GM12878 (cell line): ENCODE measurements at regions not wholly inside any gene's neighbourhood (a gene's known extent, or its start where the extent isn't known, plus 50 kb on each side); places are given as distances from the start of the nearest gene placed in this dataset.

Source experiments
- ATAC-seq: fragments of 200-7000 bp; cut with Tn5 transposase; 3 replicates; pipeline ENCODE4 v1.9.1; 2020; ENCODE audit warnings: mild to moderate bottlenecking, moderate library complexity
- BruUV-seq: library from RNA; stranded (reverse); fragments of 400-500 nt; replicated peaks from 2 replicates; lab custom pipeline; 2021; lab: Mats Ljungman, UMichigan
- CTCF ChIA-PET: fragments of 300-600 bp; sonication (Branson Sonifier 250); formaldehyde crosslinking; extraction: SDS; loops from one replicate; lab custom pipeline; 2021; ENCODE audit warnings: inconsistent platforms; lab: Yijun Ruan, JAX
- POLR2A ChIA-PET: fragments of 350-600 bp; formaldehyde crosslinking; extraction: SDS; loops from one replicate; lab custom pipeline; 2021; ENCODE audit warnings: inconsistent platforms; lab: Charles Lee
- RAD21 ChIA-PET: fragments of 300-600 bp; sonication (Branson Sonifier 250); formaldehyde crosslinking; loops from one replicate; lab custom pipeline; 2023; ENCODE audit warnings: antibody characterized with exemption; ENCODE audit not compliant: unreplicated experiment; lab: Charles Lee
- SMC1A ChIA-PET: fragments of 300-600 bp; sonication (Branson Sonifier 250); formaldehyde crosslinking; loops from one replicate; lab custom pipeline; 2023; ENCODE audit not compliant: unreplicated experiment, uncharacterized antibody; lab: Charles Lee
- DNase-seq: peaks from one replicate; pipeline ENCODE4 v3.0.0-alpha.2; 2011; ENCODE audit warnings: low read depth, low spot score
- FAIRE-seq: peaks from 3 replicates; lab custom pipeline; 2011; peaks lifted over from hg19 to GRCh38; lab: Jason Lieb, UNC
- H2AFZ ChIP-seq: 2 replicates; pipeline ENCODE4 v1.6.0; 2011; ENCODE audit warnings: low read depth, low read length, control low read depth; ENCODE audit not compliant: control insufficient read depth
- H3K27ac ChIP-seq: 2 replicates; pipeline ENCODE4 v1.5.1; 2011; ENCODE audit warnings: control low read depth; ENCODE audit not compliant: control insufficient read depth, insufficient read depth
- H3K27me3 ChIP-seq, 2 experiments: replicated peaks in 1 of 2; 2 replicates each; pipeline versions ENCODE4 v1.6.0 to v1.6.1; 2011; ENCODE audit warnings: low read length in 1 of 2; ENCODE audit not compliant: control insufficient read depth in 2 of 2, insufficient read depth in 2 of 2
- H3K36me3 ChIP-seq, 2 experiments: 2 replicates each; pipeline ENCODE4 v1.5.1; 2011; ENCODE audit warnings: low read length in 1 of 2; ENCODE audit not compliant: control insufficient read depth in 2 of 2, insufficient read depth in 2 of 2
- H3K4me1 ChIP-seq: 2 replicates; pipeline ENCODE4 v1.6.1; 2011; ENCODE audit warnings: mild to moderate bottlenecking, low read length, moderate library complexity, mixed read lengths; ENCODE audit not compliant: control insufficient read depth, insufficient read depth
- H3K4me2 ChIP-seq: 2 replicates; pipeline ENCODE4 v1.6.0; 2011; ENCODE audit warnings: control low read depth; ENCODE audit not compliant: control insufficient read depth, insufficient read depth
- H3K4me3 ChIP-seq: fragments of 200-600 bp; sonication (generic); 2 replicates; pipeline ENCODE4 v1.5.1; 2016
- H3K79me2 ChIP-seq: 2 replicates; pipeline ENCODE4 v1.6.0; 2011; ENCODE audit warnings: low read length; ENCODE audit not compliant: control insufficient read depth, insufficient read depth
- H3K9ac ChIP-seq: 2 replicates; pipeline ENCODE4 v1.8.0; 2011; ENCODE audit warnings: low read length, control low read depth, mixed read lengths; ENCODE audit not compliant: control insufficient read depth, insufficient read depth
- H3K9me3 ChIP-seq: replicated peaks from 3 replicates; pipeline ENCODE4 v1.5.1; 2011; ENCODE audit warnings: mild to moderate bottlenecking, low read length; ENCODE audit not compliant: control insufficient read depth, insufficient read depth
- H4K20me1 ChIP-seq: 2 replicates; pipeline ENCODE4 v1.6.0; 2011; ENCODE audit not compliant: control insufficient read depth, insufficient read depth
- CTCF ChIP-seq, 3 experiments: IDR thresholded peaks in 2 of 3; conservative IDR thresholded peaks in 1 of 3; 2 replicates each; pipeline ENCODE4 v1.5.1; 2011; ENCODE audit warnings: low read depth in 3 of 3, low read length in 3 of 3, mild to moderate bottlenecking in 3 of 3, control low read depth in 2 of 3, moderate library complexity in 2 of 3, inconsistent platforms in 1 of 3, mixed read lengths in 1 of 3; ENCODE audit not compliant: control insufficient read depth in 2 of 3, insufficient read depth in 1 of 3; ENCODE audit errors: extremely low read depth in 1 of 3
- DPF2 ChIP-seq: fragments of 450-650 bp; IDR thresholded peaks from 2 replicates; pipeline ENCODE4 v1.6.1; 2017; ENCODE audit warnings: mild to moderate bottlenecking
- E2F8 ChIP-seq: fragments of 450-650 bp; IDR thresholded peaks from 2 replicates; pipeline ENCODE4 v1.6.1; 2018; ENCODE audit warnings: mild to moderate bottlenecking, low read depth, moderate library complexity; ENCODE audit not compliant: partially characterized antibody
- EZH2 ChIP-seq: IDR thresholded peaks from 2 replicates; pipeline ENCODE4 v1.6.1; 2012; ENCODE audit warnings: low read depth, mild to moderate bottlenecking, control low read depth, inconsistent platforms, low read length, borderline replicate concordance; ENCODE audit not compliant: control insufficient read depth
- FOXM1 ChIP-seq: IDR thresholded peaks from 2 replicates; pipeline ENCODE4 v1.6.1; 2012; ENCODE audit warnings: low read depth, mild to moderate bottlenecking, inconsistent platforms, low read length, moderate library complexity
- LARP7 ChIP-seq: fragments of 450-650 bp; IDR thresholded peaks from 2 replicates; pipeline ENCODE4 v1.6.1; 2017; ENCODE audit warnings: mild to moderate bottlenecking
- PAX5 ChIP-seq: IDR thresholded peaks from 2 replicates; pipeline ENCODE4 v1.6.1; 2011; ENCODE audit warnings: low read depth, low read length, borderline replicate concordance
- RAD21 ChIP-seq: IDR thresholded peaks from 2 replicates; pipeline ENCODE4 v1.6.1; 2011; ENCODE audit warnings: mild to moderate bottlenecking, low read depth, low read length, moderate library complexity; ENCODE audit not compliant: insufficient read depth
- RFX5 ChIP-seq: IDR thresholded peaks from 2 replicates; pipeline ENCODE4 v1.6.1; 2011; ENCODE audit warnings: low read depth, low read length, improper control_type of control experiment
- WGBS: methylation state at CpG from one replicate; pipeline ENCODE4 v1.1.6; 2016; ENCODE audit warnings: low lambda C conversion rate; ENCODE audit not compliant: insufficient replicate concordance, insufficient coverage; ENCODE audit errors: missing lambda C conversion rate; 5-methylcytosine and 5-hydroxymethylcytosine counted together
- in situ Hi-C: fragments of 300-500 bp; cut with MboI; formaldehyde crosslinking; loops from 9 replicates; pipeline ENCODE4 v1.14.3; 2018; ENCODE audit warnings: mixed read lengths
- intact Hi-C: fragments of 100-400 bp; cut with micrococcal nuclease; formaldehyde crosslinking; loops from one replicate; pipeline ENCODE4 v1.14.2; 2022; ENCODE audit not compliant: unreplicated experiment
- TF ChIP-seq, protein P1 (sequence below): fragments of 150-350 bp; IDR thresholded peaks from 2 replicates; pipeline ENCODE4 v1.6.1; 2016; ENCODE audit warnings: low read depth, low read length
- TF ChIP-seq, protein P2 (sequence below): fragments of 450-650 bp; IDR thresholded peaks from 2 replicates; pipeline ENCODE4 v1.6.1; 2017; ENCODE audit warnings: mild to moderate bottlenecking, moderate library complexity

GRCh38 chr16:80058214-80058613 is 457.7 kb upstream of the MAF start (continued):
- TF ChIP-seq E2F8 (no peak), FOXM1 (no peak)
- TF ChIP-seq, all 136 proteins: peak for 0

GRCh38 chr16:80056324-80056723 is 455.8 kb upstream of the MAF start:
- Histone ChIP-seq H3K4me1 (no peaks in the 10 kb centered on the region), H4K20me1 (no peaks in the 10 kb centered on the region), H3K4me2 (no peak overlapping the region), H3K4me3 (no peak overlapping the region), H2AFZ (no peak overlapping the region), H3K27ac (no peak overlapping the region), H3K36me3 (no peaks in the 10 kb centered on the region), H3K27me3 (no peaks in the 10 kb centered on the region), H3K9me3 (no peaks in the 10 kb centered on the region), H3K79me2 (no peaks in the 10 kb centered on the region), H3K9ac (no peak overlapping the region)
- RAD21 ChIA-PET: no interaction called here
- intact Hi-C loops (no loop called here), in situ Hi-C loops (no loop called here)
- no peak for FAIRE-seq
- CTCF ChIA-PET: no interaction called here
- SMC1A ChIA-PET: no interaction called here
- POLR2A ChIA-PET: no interaction called here
- ATAC-seq: no peak
- no TSS peak for BruUV-seq
- DNase-seq: no peak
- WGBS: 52% methylated on average over 4 of the region's 4 CpGs
- TF ChIP-seq CTCF (IDR thresholded peaks at IDR 0.05 in 2 of 3, conservative IDR thresholded peaks at IDR 0.05 in 1 of 3; ENCODE audit: control insufficient read depth in 2 of 3, extremely low read depth in 1 of 3, insufficient read depth in 1 of 3, low read depth in 3 of 3, low read length in 3 of 3): no peak
- TF ChIP-seq RFX5: no peak
- TF ChIP-seq, protein P1, sequence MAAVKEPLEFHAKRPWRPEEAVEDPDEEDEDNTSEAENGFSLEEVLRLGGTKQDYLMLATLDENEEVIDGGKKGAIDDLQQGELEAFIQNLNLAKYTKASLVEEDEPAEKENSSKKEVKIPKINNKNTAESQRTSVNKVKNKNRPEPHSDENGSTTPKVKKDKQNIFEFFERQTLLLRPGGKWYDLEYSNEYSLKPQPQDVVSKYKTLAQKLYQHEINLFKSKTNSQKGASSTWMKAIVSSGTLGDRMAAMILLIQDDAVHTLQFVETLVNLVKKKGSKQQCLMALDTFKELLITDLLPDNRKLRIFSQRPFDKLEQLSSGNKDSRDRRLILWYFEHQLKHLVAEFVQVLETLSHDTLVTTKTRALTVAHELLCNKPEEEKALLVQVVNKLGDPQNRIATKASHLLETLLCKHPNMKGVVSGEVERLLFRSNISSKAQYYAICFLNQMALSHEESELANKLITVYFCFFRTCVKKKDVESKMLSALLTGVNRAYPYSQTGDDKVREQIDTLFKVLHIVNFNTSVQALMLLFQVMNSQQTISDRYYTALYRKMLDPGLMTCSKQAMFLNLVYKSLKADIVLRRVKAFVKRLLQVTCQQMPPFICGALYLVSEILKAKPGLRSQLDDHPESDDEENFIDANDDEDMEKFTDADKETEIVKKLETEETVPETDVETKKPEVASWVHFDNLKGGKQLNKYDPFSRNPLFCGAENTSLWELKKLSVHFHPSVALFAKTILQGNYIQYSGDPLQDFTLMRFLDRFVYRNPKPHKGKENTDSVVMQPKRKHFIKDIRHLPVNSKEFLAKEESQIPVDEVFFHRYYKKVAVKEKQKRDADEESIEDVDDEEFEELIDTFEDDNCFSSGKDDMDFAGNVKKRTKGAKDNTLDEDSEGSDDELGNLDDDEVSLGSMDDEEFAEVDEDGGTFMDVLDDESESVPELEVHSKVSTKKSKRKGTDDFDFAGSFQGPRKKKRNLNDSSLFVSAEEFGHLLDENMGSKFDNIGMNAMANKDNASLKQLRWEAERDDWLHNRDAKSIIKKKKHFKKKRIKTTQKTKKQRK: no peak
- no peak for TF ChIP-seq LARP7
- TF ChIP-seq DPF2: no peak
- TF ChIP-seq PAX5: no peak
- no peak for TF ChIP-seq EZH2
- TF ChIP-seq RAD21: no peak
- TF ChIP-seq, protein P2, sequence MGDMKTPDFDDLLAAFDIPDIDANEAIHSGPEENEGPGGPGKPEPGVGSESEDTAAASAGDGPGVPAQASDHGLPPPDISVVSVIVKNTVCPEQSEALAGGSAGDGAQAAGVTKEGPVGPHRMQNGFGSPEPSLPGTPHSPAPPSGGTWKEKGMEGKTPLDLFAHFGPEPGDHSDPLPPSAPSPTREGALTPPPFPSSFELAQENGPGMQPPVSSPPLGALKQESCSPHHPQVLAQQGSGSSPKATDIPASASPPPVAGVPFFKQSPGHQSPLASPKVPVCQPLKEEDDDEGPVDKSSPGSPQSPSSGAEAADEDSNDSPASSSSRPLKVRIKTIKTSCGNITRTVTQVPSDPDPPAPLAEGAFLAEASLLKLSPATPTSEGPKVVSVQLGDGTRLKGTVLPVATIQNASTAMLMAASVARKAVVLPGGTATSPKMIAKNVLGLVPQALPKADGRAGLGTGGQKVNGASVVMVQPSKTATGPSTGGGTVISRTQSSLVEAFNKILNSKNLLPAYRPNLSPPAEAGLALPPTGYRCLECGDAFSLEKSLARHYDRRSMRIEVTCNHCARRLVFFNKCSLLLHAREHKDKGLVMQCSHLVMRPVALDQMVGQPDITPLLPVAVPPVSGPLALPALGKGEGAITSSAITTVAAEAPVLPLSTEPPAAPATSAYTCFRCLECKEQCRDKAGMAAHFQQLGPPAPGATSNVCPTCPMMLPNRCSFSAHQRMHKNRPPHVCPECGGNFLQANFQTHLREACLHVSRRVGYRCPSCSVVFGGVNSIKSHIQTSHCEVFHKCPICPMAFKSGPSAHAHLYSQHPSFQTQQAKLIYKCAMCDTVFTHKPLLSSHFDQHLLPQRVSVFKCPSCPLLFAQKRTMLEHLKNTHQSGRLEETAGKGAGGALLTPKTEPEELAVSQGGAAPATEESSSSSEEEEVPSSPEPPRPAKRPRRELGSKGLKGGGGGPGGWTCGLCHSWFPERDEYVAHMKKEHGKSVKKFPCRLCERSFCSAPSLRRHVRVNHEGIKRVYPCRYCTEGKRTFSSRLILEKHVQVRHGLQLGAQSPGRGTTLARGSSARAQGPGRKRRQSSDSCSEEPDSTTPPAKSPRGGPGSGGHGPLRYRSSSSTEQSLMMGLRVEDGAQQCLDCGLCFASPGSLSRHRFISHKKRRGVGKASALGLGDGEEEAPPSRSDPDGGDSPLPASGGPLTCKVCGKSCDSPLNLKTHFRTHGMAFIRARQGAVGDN: no peak
